Endothelial cell of umbilical vein (primary cell): ENCODE measurements at regions not wholly inside any gene's neighbourhood (a gene's known extent, or its start where the extent isn't known, plus 50 kb on each side); places are given as distances from the start of the nearest gene placed in this dataset.

Experiments used
- BruUV-seq: library from RNA; stranded (reverse); fragments of 400-500 nt; replicated peaks from 2 replicates; lab custom pipeline; 2021; lab: Mats Ljungman, UMichigan
- CTCF ChIA-PET: fragments of 300-600, 350-600 bp; sonication (Branson Sonifier 250); formaldehyde crosslinking; loops from one replicate; lab custom pipeline; 2021; ENCODE audit warnings: antibody characterized with exemption, inconsistent platforms; lab: Charles Lee
- POLR2A ChIA-PET: fragments of 300-600, 350-600 bp; sonication (Branson Sonifier 250); formaldehyde crosslinking; loops from one replicate; lab custom pipeline; 2021; ENCODE audit warnings: antibody characterized with exemption, inconsistent platforms; lab: Charles Lee
- DNase-seq: peaks from one replicate; pipeline ENCODE4 v3.0.0-alpha.2; 2011; ENCODE audit warnings: low read depth, low spot score
- FAIRE-seq: peaks from 2 replicates; lab custom pipeline; 2011; peaks lifted over from hg19 to GRCh38; lab: Jason Lieb, UNC
- H2AFZ ChIP-seq: 2 replicates; pipeline ENCODE4 v1.6.0; 2012; ENCODE audit warnings: low read depth, low read length, control low read depth, inconsistent platforms
- H3K27ac ChIP-seq: 2 replicates; pipeline ENCODE4 v1.5.1; 2011; ENCODE audit warnings: low read depth, mild to moderate bottlenecking, control low read depth, low read length, moderate library complexity; ENCODE audit not compliant: insufficient read depth
- H3K27me3 ChIP-seq, 2 experiments: 2 replicates each; pipeline versions ENCODE4 v1.6.0 to v1.6.1; 2011; ENCODE audit warnings: low read length in 2 of 2, mixed read lengths in 1 of 2; ENCODE audit not compliant: control insufficient read depth in 2 of 2, insufficient read depth in 2 of 2
- H3K36me3 ChIP-seq, 2 experiments: 2 replicates in 1 of 2; 3 replicates in 1 of 2; pipeline ENCODE4 v1.5.1; 2011; ENCODE audit warnings: low read length in 2 of 2, mild to moderate bottlenecking in 1 of 2, moderate library complexity in 1 of 2; ENCODE audit not compliant: control insufficient read depth in 2 of 2, insufficient read depth in 2 of 2; ENCODE audit errors: extremely low read depth in 1 of 2
- H3K4me1 ChIP-seq: 3 replicates; pipeline ENCODE4 v1.5.1; 2011; ENCODE audit warnings: mild to moderate bottlenecking, low read length; ENCODE audit not compliant: control insufficient read depth, insufficient read depth; ENCODE audit errors: extremely low read depth
- H3K4me2 ChIP-seq: 2 replicates; pipeline ENCODE4 v1.6.1; 2011; ENCODE audit warnings: low read length, control low read depth, mixed read lengths; ENCODE audit not compliant: insufficient read depth
- H3K4me3 ChIP-seq, 3 experiments: fragments of 200-600 bp in 1 of 3; sonication (generic), shearing (Covaris generic) in 1 of 3; replicated peaks in 1 of 3; 2 replicates each; pipeline ENCODE4 v1.5.1; 2011 to 2016; ENCODE audit warnings: control low read depth in 3 of 3, low read length in 3 of 3, mild to moderate bottlenecking in 2 of 3, inconsistent platforms in 1 of 3, low read depth in 1 of 3, moderate library complexity in 1 of 3; ENCODE audit not compliant: insufficient read depth in 1 of 3
- H3K79me2 ChIP-seq: 2 replicates; pipeline ENCODE4 v1.6.0; 2012; ENCODE audit warnings: low read length, inconsistent platforms; ENCODE audit not compliant: control insufficient read depth, insufficient read depth
- H3K9ac ChIP-seq: replicated peaks from 2 replicates; pipeline ENCODE3; 2011; ENCODE audit warnings: low read length, control low read depth; ENCODE audit not compliant: insufficient read depth; ENCODE audit errors: extremely low read depth
- H3K9me1 ChIP-seq: replicated peaks from 3 replicates; pipeline ENCODE4 v1.6.0; 2011; ENCODE audit warnings: mild to moderate bottlenecking, low read length; ENCODE audit not compliant: control insufficient read depth, insufficient read depth; ENCODE audit errors: extremely low read depth
- H3K9me3 ChIP-seq: replicated peaks from 2 replicates; pipeline ENCODE4 v1.5.1; 2012; ENCODE audit warnings: low read length, inconsistent platforms; ENCODE audit not compliant: control insufficient read depth, insufficient read depth
- H4K20me1 ChIP-seq: replicated peaks from 2 replicates; pipeline ENCODE3; 2011; ENCODE audit warnings: mild to moderate bottlenecking, low read length; ENCODE audit not compliant: control insufficient read depth, insufficient read depth; ENCODE audit errors: extremely low read depth
- EZH2 ChIP-seq: IDR thresholded peaks from 2 replicates; pipeline ENCODE4 v1.6.1; 2012; ENCODE audit warnings: borderline replicate concordance, low read depth, mild to moderate bottlenecking, moderate library complexity, low read length, inconsistent platforms; ENCODE audit not compliant: severe bottlenecking
- GATA2 ChIP-seq: IDR thresholded peaks from 2 replicates; pipeline ENCODE4 v1.7.0; 2011; ENCODE audit warnings: low read depth, mild to moderate bottlenecking, moderate library complexity, mixed read lengths, low read length; ENCODE audit not compliant: insufficient read length, insufficient read depth
- JUN ChIP-seq: IDR thresholded peaks from 2 replicates; pipeline ENCODE4 v1.6.1; 2011; ENCODE audit warnings: borderline replicate concordance, low read depth; ENCODE audit not compliant: insufficient read length, insufficient read depth
- MYC ChIP-seq: IDR thresholded peaks from one replicate; pipeline ENCODE4 v1.6.1; 2011; ENCODE audit warnings: mild to moderate bottlenecking, low read depth, low read length
- POLR2A ChIP-seq: IDR thresholded peaks from 2 replicates; pipeline ENCODE4 v1.6.1; 2012; ENCODE audit warnings: low read depth, mild to moderate bottlenecking, control low read depth, low read length
- POLR2AphosphoS5 ChIP-seq: IDR thresholded peaks from 2 replicates; pipeline ENCODE4 v1.6.1; 2012; ENCODE audit warnings: low read depth, mild to moderate bottlenecking, control low read depth, low read length, moderate library complexity; ENCODE audit not compliant: insufficient read depth
- dilution Hi-C: fragments of 300-500 bp; cut with MboI; formaldehyde crosslinking; loops from one replicate; pipeline ENCODE4 v1.15.0; 2019; ENCODE audit warnings: low sequenced_read_pairs; ENCODE audit not compliant: extremely low pct_ligation_motif_present
- intact Hi-C: fragments of 100-400 bp; cut with micrococcal nuclease; formaldehyde crosslinking; loops from one replicate; pipeline ENCODE4 v1.10.0; 2022
- TF ChIP-seq, protein P1 (sequence below), 2 donors: IDR thresholded peaks; 1 replicate in 1 of 2; 2 replicates in 1 of 2; pipeline ENCODE4 v1.5.1; 2011; ENCODE audit warnings: low read length in 2 of 2, mild to moderate bottlenecking in 2 of 2, moderate library complexity in 2 of 2, control low read depth in 1 of 2, inconsistent platforms in 1 of 2, low read depth in 1 of 2; ENCODE audit not compliant: insufficient read depth in 1 of 2; ENCODE audit errors: extremely low read depth in 1 of 2
- TF ChIP-seq, protein P2 (sequence below): IDR thresholded peaks from 2 replicates; pipeline ENCODE4 v1.6.1; 2011; ENCODE audit not compliant: insufficient read depth, insufficient read length

DNA sequence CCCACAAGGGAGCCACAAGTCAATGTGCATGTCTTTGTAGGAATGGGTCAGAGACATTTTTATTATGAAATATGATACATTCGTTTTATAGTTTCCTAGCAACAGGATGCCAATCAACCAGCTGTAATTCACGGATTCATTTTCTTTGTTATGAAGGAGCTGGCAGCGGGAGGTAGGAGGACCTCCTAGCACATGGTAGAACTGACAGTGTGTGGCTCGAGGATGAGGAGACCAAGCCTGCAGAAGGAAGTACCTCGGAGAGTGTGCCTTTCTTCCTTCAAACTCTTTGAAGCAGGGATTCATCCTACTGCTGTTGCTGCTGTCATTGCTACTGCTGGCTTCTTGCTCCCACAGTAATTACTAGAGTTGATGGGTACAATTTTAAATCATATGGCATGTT lies 504.8 kb upstream of the KLHL29 start:
- TF ChIP-seq JUN: no peak
- TF ChIP-seq, protein P1, sequence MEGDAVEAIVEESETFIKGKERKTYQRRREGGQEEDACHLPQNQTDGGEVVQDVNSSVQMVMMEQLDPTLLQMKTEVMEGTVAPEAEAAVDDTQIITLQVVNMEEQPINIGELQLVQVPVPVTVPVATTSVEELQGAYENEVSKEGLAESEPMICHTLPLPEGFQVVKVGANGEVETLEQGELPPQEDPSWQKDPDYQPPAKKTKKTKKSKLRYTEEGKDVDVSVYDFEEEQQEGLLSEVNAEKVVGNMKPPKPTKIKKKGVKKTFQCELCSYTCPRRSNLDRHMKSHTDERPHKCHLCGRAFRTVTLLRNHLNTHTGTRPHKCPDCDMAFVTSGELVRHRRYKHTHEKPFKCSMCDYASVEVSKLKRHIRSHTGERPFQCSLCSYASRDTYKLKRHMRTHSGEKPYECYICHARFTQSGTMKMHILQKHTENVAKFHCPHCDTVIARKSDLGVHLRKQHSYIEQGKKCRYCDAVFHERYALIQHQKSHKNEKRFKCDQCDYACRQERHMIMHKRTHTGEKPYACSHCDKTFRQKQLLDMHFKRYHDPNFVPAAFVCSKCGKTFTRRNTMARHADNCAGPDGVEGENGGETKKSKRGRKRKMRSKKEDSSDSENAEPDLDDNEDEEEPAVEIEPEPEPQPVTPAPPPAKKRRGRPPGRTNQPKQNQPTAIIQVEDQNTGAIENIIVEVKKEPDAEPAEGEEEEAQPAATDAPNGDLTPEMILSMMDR (IDR thresholded peaks at IDR 0.05; ENCODE audit: extremely low read depth in 1 of 2, insufficient read depth in 1 of 2, low read depth in 1 of 2, low read length in 2 of 2): no peak
- TF ChIP-seq POLR2A: no peak
- no peak for TF ChIP-seq POLR2AphosphoS5
- TF ChIP-seq MYC: no peak
- TF ChIP-seq GATA2: no peak
- TF ChIP-seq, protein P2, sequence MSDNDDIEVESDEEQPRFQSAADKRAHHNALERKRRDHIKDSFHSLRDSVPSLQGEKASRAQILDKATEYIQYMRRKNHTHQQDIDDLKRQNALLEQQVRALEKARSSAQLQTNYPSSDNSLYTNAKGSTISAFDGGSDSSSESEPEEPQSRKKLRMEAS: no peak
- POLR2A ChIA-PET: no interaction called here
- Histone ChIP-seq H2AFZ (no peak overlapping the region), H3K27me3 (no peaks in the 10 kb centered on the region), H3K4me3 (no peak overlapping the region), H3K4me1 (no peaks in the 10 kb centered on the region), H3K9me1 (no peaks in the 10 kb centered on the region), H4K20me1 (no peaks in the 10 kb centered on the region), H3K9me3 (peaks cover 3% of the 10 kb centered on the region), H3K79me2 (no peaks in the 10 kb centered on the region), H3K27ac (no peak overlapping the region), H3K4me2 (no peak overlapping the region), H3K36me3 (no peaks in the 10 kb centered on the region), H3K9ac (no peak overlapping the region)
- no TSS peak for BruUV-seq
- CTCF ChIA-PET: no interaction called here
- FAIRE-seq (no peak), DNase-seq (no peak)
- dilution Hi-C loops: no loop called here
- intact Hi-C loops: no loop called here

DNA sequence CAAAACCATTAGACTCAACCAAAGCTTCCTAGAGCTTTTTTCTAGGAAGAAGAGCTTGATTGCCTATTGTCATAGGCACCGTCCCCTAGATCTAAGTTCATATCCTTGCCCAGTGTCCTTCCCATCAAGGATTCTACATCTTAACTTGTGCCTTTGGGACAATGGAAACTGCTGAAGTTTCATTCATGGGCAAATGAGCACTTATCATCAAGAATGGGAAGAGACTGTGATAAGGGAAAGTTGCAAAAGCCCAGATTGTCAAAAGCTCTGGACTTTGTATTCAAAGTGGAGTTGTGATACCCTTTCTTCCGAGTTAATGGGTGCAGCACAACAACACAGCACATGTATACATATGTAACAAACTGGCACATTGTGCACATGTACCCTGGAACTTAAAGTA lies 503.0 kb upstream of the KLHL29 start:
- no TSS peak for BruUV-seq
- TF ChIP-seq POLR2AphosphoS5 (no peak), GATA2 (no peak), POLR2A (no peak), EZH2 (no peak)
- TF ChIP-seq, protein P2: no peak
- Histone ChIP-seq H3K4me1 (no peaks in the 10 kb centered on the region), H3K9me3 (peaks cover 5% of the 10 kb centered on the region), H3K4me3 (no peak overlapping the region), H3K27me3 (no peaks in the 10 kb centered on the region), H3K27ac (no peak overlapping the region), H3K36me3 (no peaks in the 10 kb centered on the region), H3K9ac (no peak overlapping the region), H4K20me1 (no peaks in the 10 kb centered on the region), H2AFZ (no peak overlapping the region), H3K4me2 (no peak overlapping the region), H3K79me2 (no peaks in the 10 kb centered on the region), H3K9me1 (no peaks in the 10 kb centered on the region)
- no peak for DNase-seq
- dilution Hi-C loops: no loop called here
- no peak for FAIRE-seq
- intact Hi-C loops: no loop called here
- CTCF ChIA-PET: no interaction called here
- POLR2A ChIA-PET: no interaction called here
